IMR-90 (cell line): ENCODE measurements at regions not wholly inside any gene's neighbourhood (a gene's known extent, or its start where the extent isn't known, plus 50 kb on each side); places are given as distances from the start of the nearest gene placed in this dataset.
"Not testable (repeated sequence)": the region's sequence is repeated elsewhere in the genome, so short reads cannot be mapped to it uniquely, and the experiment has no call there.

Experiments
- ATAC-seq: fragments of 200-7000 bp; cut with Tn5 transposase; 2 replicates; pipeline ENCODE4 v1.9.1; 2020; ENCODE audit warnings: low read depth, mild to moderate bottlenecking, moderate library complexity
- BruUV-seq: library from RNA; stranded (reverse); fragments of 400-500 nt; replicated peaks from 2 replicates; lab custom pipeline; 2021; lab: Mats Ljungman, UMichigan
- CTCF ChIA-PET: fragments of 300-600 bp; formaldehyde crosslinking; extraction: SDS; loops from one replicate; lab custom pipeline; 2021; ENCODE audit warnings: antibody characterized with exemption; lab: Yijun Ruan, JAX
- POLR2A ChIA-PET: fragments of 300-600 bp; sonication (Branson Sonifier 250); formaldehyde crosslinking; loops from one replicate; lab custom pipeline; 2022; ENCODE audit warnings: antibody characterized with exemption; ENCODE audit not compliant: unreplicated experiment; lab: Charles Lee
- DNase-seq: peaks from one replicate; pipeline ENCODE4 v3.0.0; 2013
- H2AFZ ChIP-seq: replicated peaks from 2 replicates; pipeline ENCODE3; 2013; ENCODE audit warnings: low read length, mild to moderate bottlenecking; ENCODE audit not compliant: poor library complexity
- H2AK5ac ChIP-seq: 2 replicates; pipeline ENCODE4 v1.6.1; 2013; ENCODE audit warnings: low read depth, low read length, inconsistent platforms
- H2AK9ac ChIP-seq: replicated peaks from 2 replicates; pipeline ENCODE3; 2013; ENCODE audit warnings: mild to moderate bottlenecking, low read depth, low read length, moderate library complexity; ENCODE audit not compliant: poor library complexity
- H2BK120ac ChIP-seq: 2 replicates; pipeline ENCODE4 v1.6.1; 2013; ENCODE audit warnings: low read depth, low read length, inconsistent platforms
- H2BK15ac ChIP-seq: 3 replicates; pipeline ENCODE4 v1.6.1; 2013; ENCODE audit warnings: low read depth, low read length, inconsistent platforms
- H2BK20ac ChIP-seq: 2 replicates; pipeline ENCODE4 v1.6.1; 2013; ENCODE audit warnings: low read depth, mild to moderate bottlenecking, inconsistent platforms, low read length, moderate library complexity
- H2BK5ac ChIP-seq: 2 replicates; pipeline ENCODE4 v1.6.1; 2013; ENCODE audit warnings: mild to moderate bottlenecking, low read depth, low read length, inconsistent platforms; ENCODE audit not compliant: poor library complexity, severe bottlenecking
- H3K14ac ChIP-seq: replicated peaks from 2 replicates; pipeline ENCODE4 v1.6.1; 2013; ENCODE audit warnings: low read depth, low read length, inconsistent platforms
- H3K18ac ChIP-seq: 2 replicates; pipeline ENCODE4 v1.6.1; 2013; ENCODE audit warnings: low read depth, low read length, control low read depth
- H3K23ac ChIP-seq: 2 replicates; pipeline ENCODE4 v1.6.1; 2013; ENCODE audit warnings: low read depth, low read length, inconsistent platforms
- H3K27ac ChIP-seq: 2 replicates; pipeline ENCODE4 v1.5.1; 2013; ENCODE audit warnings: mild to moderate bottlenecking, control low read depth, low read length; ENCODE audit not compliant: insufficient read depth
- H3K27me3 ChIP-seq: 2 replicates; pipeline ENCODE4 v1.6.1; 2013; ENCODE audit warnings: low read length; ENCODE audit not compliant: control insufficient read depth, insufficient read depth
- H3K36me3 ChIP-seq: 2 replicates; pipeline ENCODE4 v1.6.1; 2013; ENCODE audit warnings: low read length, mixed read lengths; ENCODE audit not compliant: control insufficient read depth, insufficient read depth
- H3K4ac ChIP-seq: 2 replicates; pipeline ENCODE4 v1.6.1; 2013; ENCODE audit warnings: low read depth, low read length, inconsistent platforms
- H3K4me1 ChIP-seq: 2 replicates; pipeline ENCODE4 v1.6.1; 2013; ENCODE audit warnings: low read length, mixed read lengths; ENCODE audit not compliant: control insufficient read depth, insufficient read depth
- H3K4me2 ChIP-seq: 2 replicates; pipeline ENCODE4 v1.6.1; 2013; ENCODE audit warnings: low read depth, mild to moderate bottlenecking, control low read depth, low read length, moderate library complexity
- H3K4me3 ChIP-seq: 2 replicates; pipeline ENCODE4 v1.5.1; 2013; ENCODE audit warnings: low read depth, mild to moderate bottlenecking, control low read depth, low read length, moderate library complexity; ENCODE audit not compliant: insufficient read depth
- H3K56ac ChIP-seq: 2 replicates; pipeline ENCODE4 v1.6.1; 2013; ENCODE audit warnings: low read length, inconsistent platforms; ENCODE audit not compliant: insufficient read depth; ENCODE audit errors: extremely low read depth
- H3K79me1 ChIP-seq, 2 experiments: 2 replicates each; pipeline ENCODE4 v1.6.1; 2013; ENCODE audit warnings: low read length in 2 of 2, inconsistent platforms in 1 of 2, low read depth in 1 of 2
- H3K9ac ChIP-seq: 2 replicates; pipeline ENCODE4 v1.6.1; 2013; ENCODE audit warnings: low read depth, low read length, control low read depth
- H3K9me1 ChIP-seq: 2 replicates; pipeline ENCODE4 v1.6.1; 2013; ENCODE audit warnings: low read length, inconsistent platforms; ENCODE audit not compliant: insufficient read depth
- H3K9me3 ChIP-seq: 2 replicates; pipeline ENCODE4 v1.6.1; 2013; ENCODE audit warnings: low read length; ENCODE audit not compliant: control insufficient read depth, insufficient read depth
- H4K20me1 ChIP-seq: 2 replicates; pipeline ENCODE4 v1.6.1; 2013; ENCODE audit warnings: low read length, inconsistent platforms; ENCODE audit not compliant: insufficient read depth
- H4K5ac ChIP-seq: 2 replicates; pipeline ENCODE4 v1.6.1; 2013; ENCODE audit warnings: mild to moderate bottlenecking, low read depth, low read length, control low read depth
- H4K8ac ChIP-seq, 2 experiments: 2 replicates each; pipeline ENCODE4 v1.6.1; 2013; ENCODE audit warnings: low read depth in 2 of 2, low read length in 2 of 2, control low read depth in 1 of 2, inconsistent platforms in 1 of 2
- H4K91ac ChIP-seq: 2 replicates; pipeline ENCODE4 v1.6.1; 2013; ENCODE audit warnings: low read depth, low read length, inconsistent platforms; ENCODE audit not compliant: insufficient read depth
- WGBS, 2 experiments: methylation state at CpG; one replicate each; pipeline versions ENCODE4 v1.1.5 to v1.1.7; 2013; ENCODE audit warnings: missing lambda C conversion rate in 2 of 2; ENCODE audit not compliant: insufficient read length in 1 of 2; ENCODE audit errors: extremely low coverage in 2 of 2; 5-methylcytosine and 5-hydroxymethylcytosine counted together
- dilution Hi-C: fragments of 300-500 bp; cut with HindIII; formaldehyde crosslinking; loops from one replicate; pipeline ENCODE4 v1.14.3; 2018; ENCODE audit warnings: low sequenced_read_pairs; ENCODE audit not compliant: unreplicated experiment
- in situ Hi-C: fragments of 300-500 bp; cut with MboI; formaldehyde crosslinking; loops from 3 replicates; pipeline ENCODE4 v1.14.3; 2019; ENCODE audit warnings: low sequenced_read_pairs, inconsistent platforms, mixed read lengths
- intact Hi-C: fragments of 100-400 bp; cut with micrococcal nuclease; formaldehyde crosslinking; loops from 2 replicates; pipeline ENCODE4 v1.10.0; 2022

GRCh38 chr2:110335415-110336049 is 123.2 kb upstream of the MTLN start:
- dilution Hi-C loops, H3K9ac ChIP-seq, BruUV-seq, intact Hi-C loops, POLR2A ChIA-PET, H4K5ac ChIP-seq, H3K36me3 ChIP-seq, H3K9me3 ChIP-seq, H2BK120ac ChIP-seq, H3K4me2 ChIP-seq, H3K4me1 ChIP-seq, H2AK5ac ChIP-seq, H2BK20ac ChIP-seq, H3K9me1 ChIP-seq, H3K14ac ChIP-seq, H2AFZ ChIP-seq, H4K91ac ChIP-seq, H3K4ac ChIP-seq, H3K27me3 ChIP-seq, H3K79me1 ChIP-seq, H2BK5ac ChIP-seq, in situ Hi-C loops, H3K23ac ChIP-seq, H3K27ac ChIP-seq, H4K8ac ChIP-seq, ATAC-seq, CTCF ChIA-PET, H3K56ac ChIP-seq, DNase-seq, H3K4me3 ChIP-seq, H3K18ac ChIP-seq, H2BK15ac ChIP-seq, H2AK9ac ChIP-seq, H4K20me1 ChIP-seq: not testable (repeated sequence)
- WGBS, 2 experiments = no CpG with 5 or more reads among the region's 10 CpGs

- H3K79me1 ChIP-seq, DNase-seq, H3K27ac ChIP-seq, H2BK15ac ChIP-seq, H4K91ac ChIP-seq, H2AK9ac ChIP-seq, H2BK5ac ChIP-seq, H2BK20ac ChIP-seq, H3K9me1 ChIP-seq, H3K27me3 ChIP-seq, CTCF ChIA-PET, H3K14ac ChIP-seq, H2AK5ac ChIP-seq, H3K9ac ChIP-seq, H3K36me3 ChIP-seq, dilution Hi-C loops, H4K20me1 ChIP-seq, H2BK120ac ChIP-seq, intact Hi-C loops, POLR2A ChIA-PET, H3K56ac ChIP-seq, H3K4me3 ChIP-seq, BruUV-seq, H4K8ac ChIP-seq, H3K18ac ChIP-seq, H3K4ac ChIP-seq, H3K4me2 ChIP-seq, H4K5ac ChIP-seq, H3K4me1 ChIP-seq, H3K9me3 ChIP-seq, in situ Hi-C loops, ATAC-seq, H3K23ac ChIP-seq, H2AFZ ChIP-seq: not testable (repeated sequence)
- WGBS, 2 experiments = no CpG with 5 or more reads among the region's 18 CpGs
Measured at GRCh38 chr2:110333114-110334095, 121.1 kb upstream of the MTLN start.
